HepG2 (cell line): ENCODE measurements at regions not wholly inside any gene's neighbourhood (a gene's known extent, or its start where the extent isn't known, plus 50 kb on each side); places are given as distances from the start of the nearest gene placed in this dataset.

Experiments used
- ATAC-seq: fragments of 200-7000 bp; cut with Tn5 transposase; 3 replicates; pipeline ENCODE4 v1.9.1; 2020; ENCODE audit warnings: mild to moderate bottlenecking, moderate library complexity
- BruUV-seq: library from RNA; stranded (reverse); fragments of 400-500 nt; replicated peaks from 2 replicates; lab custom pipeline; 2021; lab: Mats Ljungman, UMichigan
- CTCF ChIA-PET: fragments of 300-600 bp; formaldehyde crosslinking; extraction: SDS; loops from one replicate; lab custom pipeline; 2021; ENCODE audit warnings: low total read pairs, inconsistent platforms, low intra/inter-chr PET ratio; lab: Yijun Ruan, JAX
- POLR2A ChIA-PET: fragments of 350-600 bp; sonication (Branson Sonifier 250); formaldehyde crosslinking; loops from one replicate; lab custom pipeline; 2020; ENCODE audit warnings: antibody characterized with exemption, inconsistent platforms; lab: Yijun Ruan, JAX
- DNase-seq: peaks from one replicate; pipeline ENCODE4 v3.0.0-alpha.2; 2015; ENCODE audit warnings: low spot score
- FAIRE-seq: peaks from 3 replicates; lab custom pipeline; 2011; peaks lifted over from hg19 to GRCh38; lab: Jason Lieb, UNC
- H2AFZ ChIP-seq: one replicate; pipeline ENCODE4 v1.6.1; 2011; ENCODE audit warnings: low read length, inconsistent platforms
- H3K27ac ChIP-seq: fragments of 300-600 bp; 3 replicates; pipeline ENCODE4 v1.8.0; 2011; ENCODE audit warnings: mixed run types, mild to moderate bottlenecking, mixed read lengths, low read length, inconsistent platforms; ENCODE audit not compliant: insufficient read depth; ENCODE audit errors: extremely low read length
- H3K27me3 ChIP-seq, 2 experiments: fragments of 200-600 bp in 1 of 2; 2 replicates in 1 of 2; 3 replicates in 1 of 2; pipeline versions ENCODE4 v1.6.0 to v1.8.0; 2011; ENCODE audit warnings: low read length in 2 of 2, mild to moderate bottlenecking in 2 of 2, moderate library complexity in 2 of 2, inconsistent platforms in 1 of 2; ENCODE audit not compliant: insufficient read depth in 2 of 2, control insufficient read depth in 1 of 2
- H3K36me3 ChIP-seq, 2 experiments: fragments of 200-600 bp in 1 of 2; replicated peaks in 1 of 2; 2 replicates in 1 of 2; 3 replicates in 1 of 2; pipeline versions ENCODE4 v1.5.1 to v1.8.0; 2011; ENCODE audit warnings: low read length in 2 of 2, inconsistent platforms in 1 of 2; ENCODE audit not compliant: insufficient read depth in 2 of 2, control insufficient read depth in 1 of 2
- H3K4me1 ChIP-seq: 2 replicates; pipeline ENCODE4 v1.5.1; 2012; ENCODE audit warnings: low read length, inconsistent platforms; ENCODE audit not compliant: insufficient read depth
- H3K4me2 ChIP-seq: 2 replicates; pipeline ENCODE4 v1.6.0; 2011; ENCODE audit warnings: low read depth, low read length, inconsistent platforms
- H3K4me3 ChIP-seq, 3 experiments: fragments of 200-600 bp in 1 of 3; sonication (generic), shearing (Covaris generic) in 1 of 3; replicated peaks in 1 of 3; 2 replicates each; pipeline ENCODE4 v1.5.1; 2011 to 2016; ENCODE audit warnings: low read length in 3 of 3, inconsistent platforms in 2 of 3, low read depth in 2 of 3, mild to moderate bottlenecking in 2 of 3, control low read depth in 1 of 3, mixed read lengths in 1 of 3; ENCODE audit not compliant: insufficient read depth in 1 of 3
- H3K79me2 ChIP-seq: one replicate; pipeline ENCODE4 v1.6.1; 2011; ENCODE audit warnings: low read length, inconsistent platforms; ENCODE audit not compliant: insufficient read depth
- H3K9ac ChIP-seq: 2 replicates; pipeline ENCODE4 v1.6.0; 2011; ENCODE audit warnings: mild to moderate bottlenecking, low read depth, low read length, inconsistent platforms; ENCODE audit not compliant: insufficient read depth
- H3K9me3 ChIP-seq: 2 replicates; pipeline ENCODE4 v1.5.1; 2012; ENCODE audit warnings: mild to moderate bottlenecking, low read length
- H4K20me1 ChIP-seq: 2 replicates; pipeline ENCODE4 v1.6.0; 2011; ENCODE audit warnings: inconsistent platforms, mild to moderate bottlenecking, low read length, moderate library complexity; ENCODE audit not compliant: insufficient read depth
- NCOA1 ChIP-seq: sonication (generic); formaldehyde crosslinking; IDR thresholded peaks from 2 replicates; pipeline ENCODE4 v1.9.0; 2021; ENCODE audit warnings: missing genetic modification reagents
- NFATC3 ChIP-seq: sonication (generic); formaldehyde crosslinking; IDR thresholded peaks from 2 replicates; pipeline ENCODE4 v1.5.1; 2020; ENCODE audit warnings: mild to moderate bottlenecking, missing genetic modification reagents
- POLR2A ChIP-seq, 2 experiments: IDR thresholded peaks; 2 replicates each; pipeline ENCODE4 v1.6.1; 2011; ENCODE audit warnings: low read depth in 2 of 2, low read length in 2 of 2, mild to moderate bottlenecking in 1 of 2, moderate library complexity in 1 of 2; ENCODE audit not compliant: insufficient read depth in 1 of 2
- SNAI1 ChIP-seq: sonication (generic); formaldehyde crosslinking; IDR thresholded peaks from 2 replicates; pipeline ENCODE4 v1.5.0; 2020; ENCODE audit warnings: mild to moderate bottlenecking, missing genetic modification reagents, borderline replicate concordance
- SRF ChIP-seq: IDR thresholded peaks from 2 replicates; pipeline ENCODE4 v1.6.1; 2011; ENCODE audit warnings: mild to moderate bottlenecking, low read depth, low read length, moderate library complexity
- TEAD3 ChIP-seq: optimal IDR thresholded peaks from 2 replicates; pipeline ENCODE3; 2016; ENCODE audit warnings: borderline replicate concordance
- THAP11 ChIP-seq: IDR thresholded peaks from 2 replicates; pipeline ENCODE4 v1.6.1; 2016; ENCODE audit warnings: missing biosample characterization, missing genetic modification reagents
- ZNF10 ChIP-seq: sonication (generic); formaldehyde crosslinking; IDR thresholded peaks from 2 replicates; pipeline ENCODE4 v1.4.0; 2020; ENCODE audit warnings: mild to moderate bottlenecking, low read depth, missing genetic modification reagents, borderline replicate concordance
- ZNF557 ChIP-seq: sonication (generic); formaldehyde crosslinking; IDR thresholded peaks from 2 replicates; pipeline ENCODE4 v1.4.0; 2020; ENCODE audit warnings: missing genetic modification reagents
- ZNF773 ChIP-seq: sonication (generic); formaldehyde crosslinking; IDR thresholded peaks from 2 replicates; pipeline ENCODE4 v1.4.0; 2020; ENCODE audit warnings: missing genetic modification reagents, borderline replicate concordance
- WGBS: methylation state at CpG from one replicate; pipeline ENCODE4 v1.1.6; 2017; ENCODE audit warnings: low lambda C conversion rate; 5-methylcytosine and 5-hydroxymethylcytosine counted together
- in situ Hi-C: cut with HindIII; loops from 2 replicates; pipeline ENCODE4 v1.10.0; 2017; ENCODE audit warnings: low pct_unique_long_range_greater_than_20kb; ENCODE audit not compliant: extremely low pct_ligation_motif_present
- intact Hi-C: fragments of 100-400 bp; cut with micrococcal nuclease; formaldehyde crosslinking; loops from one replicate; pipeline ENCODE4 v1.10.0; 2022; ENCODE audit not compliant: unreplicated experiment
- TF ChIP-seq, protein P1 (sequence below): sonication (generic); formaldehyde crosslinking; IDR thresholded peaks from 2 replicates; pipeline ENCODE4 v1.4.0; 2020; ENCODE audit warnings: mild to moderate bottlenecking, low read depth, missing genetic modification reagents
- TF ChIP-seq, protein P2 (sequence below): sonication (generic); formaldehyde crosslinking; IDR thresholded peaks from 2 replicates; pipeline ENCODE4 v1.4.0; 2020; ENCODE audit warnings: mild to moderate bottlenecking, missing genetic modification reagents

DNA sequence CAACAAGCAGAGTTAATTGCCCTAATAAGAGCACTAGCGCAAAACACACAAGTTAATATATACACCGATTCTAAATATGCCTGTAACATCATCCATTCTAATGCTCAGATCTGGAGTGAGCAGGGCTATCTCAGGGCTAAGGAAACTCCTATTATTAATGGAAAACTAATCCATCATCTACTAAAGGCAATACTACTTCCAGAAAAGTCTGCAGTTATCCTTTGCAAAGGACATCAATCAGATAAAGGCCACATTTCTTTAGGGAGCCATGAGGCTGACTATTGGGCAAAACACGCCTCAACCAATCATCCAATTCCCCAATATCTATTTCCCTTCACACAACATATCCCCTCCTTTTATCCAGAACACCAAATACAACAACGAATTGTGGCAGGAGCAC lies 1032.3 kb upstream of the NUDT12 start:
- ChIA-PET CTCF (no interaction called here), POLR2A (no interaction called here)
- peaks cover 11% of the 10 kb centered on the region for H3K9me3 ChIP-seq
- no peak for FAIRE-seq
- BruUV-seq = no TSS peak
- intact Hi-C loops (no loop called here), in situ Hi-C loops (no loop called here)
- H2AFZ ChIP-seq = no peak overlapping the region
- no peak overlapping the region for H3K4me2 ChIP-seq
- H3K27me3 ChIP-seq = no peaks in the 10 kb centered on the region
- no peak for TF ChIP-seq SRF
- no peak for TF ChIP-seq TEAD3 (CRISPR knock-in tag)
- no peak for TF ChIP-seq NCOA1 (CRISPR knock-in tag)
- TF ChIP-seq, protein P1, sequence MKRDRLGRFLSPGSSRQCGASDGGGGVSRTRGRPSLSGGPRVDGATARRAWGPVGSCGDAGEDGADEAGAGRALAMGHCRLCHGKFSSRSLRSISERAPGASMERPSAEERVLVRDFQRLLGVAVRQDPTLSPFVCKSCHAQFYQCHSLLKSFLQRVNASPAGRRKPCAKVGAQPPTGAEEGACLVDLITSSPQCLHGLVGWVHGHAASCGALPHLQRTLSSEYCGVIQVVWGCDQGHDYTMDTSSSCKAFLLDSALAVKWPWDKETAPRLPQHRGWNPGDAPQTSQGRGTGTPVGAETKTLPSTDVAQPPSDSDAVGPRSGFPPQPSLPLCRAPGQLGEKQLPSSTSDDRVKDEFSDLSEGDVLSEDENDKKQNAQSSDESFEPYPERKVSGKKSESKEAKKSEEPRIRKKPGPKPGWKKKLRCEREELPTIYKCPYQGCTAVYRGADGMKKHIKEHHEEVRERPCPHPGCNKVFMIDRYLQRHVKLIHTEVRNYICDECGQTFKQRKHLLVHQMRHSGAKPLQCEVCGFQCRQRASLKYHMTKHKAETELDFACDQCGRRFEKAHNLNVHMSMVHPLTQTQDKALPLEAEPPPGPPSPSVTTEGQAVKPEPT (CRISPR knock-in tag) = no peak
- no peak for TF ChIP-seq SNAI1 (CRISPR knock-in tag)
- no peak for TF ChIP-seq THAP11 (CRISPR knock-in tag)
- TF ChIP-seq, protein P2, sequence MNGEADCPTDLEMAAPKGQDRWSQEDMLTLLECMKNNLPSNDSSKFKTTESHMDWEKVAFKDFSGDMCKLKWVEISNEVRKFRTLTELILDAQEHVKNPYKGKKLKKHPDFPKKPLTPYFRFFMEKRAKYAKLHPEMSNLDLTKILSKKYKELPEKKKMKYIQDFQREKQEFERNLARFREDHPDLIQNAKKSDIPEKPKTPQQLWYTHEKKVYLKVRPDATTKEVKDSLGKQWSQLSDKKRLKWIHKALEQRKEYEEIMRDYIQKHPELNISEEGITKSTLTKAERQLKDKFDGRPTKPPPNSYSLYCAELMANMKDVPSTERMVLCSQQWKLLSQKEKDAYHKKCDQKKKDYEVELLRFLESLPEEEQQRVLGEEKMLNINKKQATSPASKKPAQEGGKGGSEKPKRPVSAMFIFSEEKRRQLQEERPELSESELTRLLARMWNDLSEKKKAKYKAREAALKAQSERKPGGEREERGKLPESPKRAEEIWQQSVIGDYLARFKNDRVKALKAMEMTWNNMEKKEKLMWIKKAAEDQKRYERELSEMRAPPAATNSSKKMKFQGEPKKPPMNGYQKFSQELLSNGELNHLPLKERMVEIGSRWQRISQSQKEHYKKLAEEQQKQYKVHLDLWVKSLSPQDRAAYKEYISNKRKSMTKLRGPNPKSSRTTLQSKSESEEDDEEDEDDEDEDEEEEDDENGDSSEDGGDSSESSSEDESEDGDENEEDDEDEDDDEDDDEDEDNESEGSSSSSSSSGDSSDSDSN (CRISPR knock-in tag) = no peak
- no peak for TF ChIP-seq ZNF557 (CRISPR knock-in tag)
- no peak for TF ChIP-seq ZNF10 (CRISPR knock-in tag)
- no peak for TF ChIP-seq NFATC3
- TF ChIP-seq POLR2A (IDR thresholded peaks at IDR 0.05; ENCODE audit: insufficient read depth in 1 of 2, low read depth in 2 of 2, low read length in 2 of 2) = no peak
- TF ChIP-seq ZNF773 (CRISPR knock-in tag) = no peak
- H3K79me2 ChIP-seq = no peaks in the 10 kb centered on the region
- H3K9ac ChIP-seq = no peak overlapping the region
- WGBS = 22% methylated on average over 4 of the region's 4 CpGs
- no peaks in the 10 kb centered on the region for H4K20me1 ChIP-seq
- H3K36me3 ChIP-seq = no peaks in the 10 kb centered on the region
- no peak overlapping the region for H3K4me3 ChIP-seq
- no peak for DNase-seq
- no peak for ATAC-seq
- no peaks in the 10 kb centered on the region for H3K4me1 ChIP-seq
- H3K27ac ChIP-seq = no peak overlapping the region
